ENCODE measurements at regions not wholly inside any gene's neighbourhood (a gene's known extent, or its start where the extent isn't known, plus 50 kb on each side); places are given as distances from the start of the nearest gene placed in this dataset.

- no peak for DNase-seq (ENCODE audit: low spot score in 2 of 2)
- H3K9me3 ChIP-seq = peaks cover 0 to 18% (median 2%) of the 10 kb centered on the region in 4 donors
- no peak overlapping the region for H3K4me3 ChIP-seq
- H3K27ac ChIP-seq = no peak overlapping the region
- H3K4me1 ChIP-seq = no peaks in the 10 kb centered on the region
- 49 to 57% methylated on average over 5 of the region's 5 CpGs for WGBS, 2 donors
- TF ChIP-seq POLR2A (IDR thresholded peaks at IDR 0.05) (no peak), CTCF (IDR thresholded peaks at IDR 0.05) (no peak), EP300 (IDR thresholded peaks at IDR 0.05) (no peak)
- H3K27me3 ChIP-seq = no peaks in the 10 kb centered on the region
- no peaks in the 10 kb centered on the region for H3K36me3 ChIP-seq
Measured at GRCh38 chr12:124203176-124203575, 91.7 kb upstream of the RFLNA start.

- Histone ChIP-seq H3K9me3 (peaks cover 0 to 18% (median 2%) of the 10 kb centered on the region in 4 donors), H3K27me3 (no peaks in the 10 kb centered on the region), H3K27ac (no peak overlapping the region), H3K36me3 (no peaks in the 10 kb centered on the region), H3K4me3 (no peak overlapping the region), H3K4me1 (no peaks in the 10 kb centered on the region)
- DNase-seq (ENCODE audit: low spot score in 2 of 2) = no peak
- TF ChIP-seq CTCF (IDR thresholded peaks at IDR 0.05) (no peak), EP300 (IDR thresholded peaks at IDR 0.05) (no peak)
- 97 to 99% methylated on average over 2 of the region's 2 CpGs for WGBS, 2 donors
Measured at GRCh38 chr12:124205405-124205804, 89.5 kb upstream of the RFLNA start.

- Histone ChIP-seq H3K9me3 (peaks cover 0 to 26% (median 2%) of the 10 kb centered on the region in 4 donors), H3K27me3 (no peaks in the 10 kb centered on the region), H3K27ac (no peak overlapping the region), H3K4me1 (no peaks in the 10 kb centered on the region), H3K36me3 (no peaks in the 10 kb centered on the region), H3K4me3 (no peak overlapping the region)
- no peak for DNase-seq (ENCODE audit: low spot score in 2 of 2)
- WGBS, 2 donors = 88 to 92% methylated on average over 1 of the region's 1 CpG
- TF ChIP-seq CTCF (IDR thresholded peaks at IDR 0.05) = no peak
- no peak for TF ChIP-seq EP300 (IDR thresholded peaks at IDR 0.05)
- TF ChIP-seq POLR2A (IDR thresholded peaks at IDR 0.05) = no peak
Measured at GRCh38 chr12:124207049-124207448, 87.8 kb upstream of the RFLNA start.

- DNase-seq (ENCODE audit: low spot score in 2 of 2) = no peak
- no peak overlapping the region for H3K27ac ChIP-seq
- H3K4me1 ChIP-seq = no peaks in the 10 kb centered on the region
- no peak overlapping the region for H3K4me3 ChIP-seq
- H3K36me3 ChIP-seq = no peaks in the 10 kb centered on the region
- H3K9me3 ChIP-seq = peaks cover 0 to 26% (median 2%) of the 10 kb centered on the region in 4 donors
- 83 to 84% methylated on average over 15 of the region's 15 CpGs for WGBS, 2 donors
- TF ChIP-seq EP300 (IDR thresholded peaks at IDR 0.05) (no peak), CTCF (IDR thresholded peaks at IDR 0.05) (no peak), POLR2A (IDR thresholded peaks at IDR 0.05) (no peak)
- H3K27me3 ChIP-seq = no peaks in the 10 kb centered on the region
Measured at GRCh38 chr12:124207617-124208016, 87.3 kb upstream of the RFLNA start.

GRCh38 chr12:124208489-124208888, 86.4 kb upstream of the RFLNA start:
- H3K4me3 ChIP-seq = no peak overlapping the region
- H3K27me3 ChIP-seq = no peaks in the 10 kb centered on the region
- TF ChIP-seq CTCF (IDR thresholded peaks at IDR 0.05) = no peak
- TF ChIP-seq POLR2A (IDR thresholded peaks at IDR 0.05) = no peak
- no peak for TF ChIP-seq EP300 (IDR thresholded peaks at IDR 0.05)
- H3K27ac ChIP-seq = no peak overlapping the region
- no peaks in the 10 kb centered on the region for H3K36me3 ChIP-seq
- H3K9me3 ChIP-seq = peaks cover 0 to 26% (median 2%) of the 10 kb centered on the region in 4 donors
- WGBS, 2 donors = 58 to 76% methylated on average over 9 to 15 of the region's 15 CpGs
- H3K4me1 ChIP-seq = no peaks in the 10 kb centered on the region
- DNase-seq (ENCODE audit: low spot score in 2 of 2) = no peak

Data from tibial nerve (tissue), 4 donors.